ENCODE measurements at regions not wholly inside any gene's neighbourhood (a gene's known extent, or its start where the extent isn't known, plus 50 kb on each side); places are given as distances from the start of the nearest gene placed in this dataset.
"Not testable (repeated sequence)": the region's sequence is repeated elsewhere in the genome, so short reads cannot be mapped to it uniquely, and the experiment has no call there.

- ATAC-seq: no peak
- intact Hi-C loops (cut with DNase I, micrococcal nuclease): no loop called here
Measured at GRCh38 chr4:118410138-118410537, 57.3 kb upstream of the PRSS12 start.

GRCh38 chr4:118417325-118417724 is 64.5 kb upstream of the PRSS12 start:
- intact Hi-C loops (cut with DNase I, micrococcal nuclease): no loop called here
- DNase-seq (no peak), ATAC-seq (no peak)

More at GRCh38 chr4:118410138-118410537, 57.3 kb upstream of the PRSS12 start:
- DNase-seq: no peak

- intact Hi-C loops (cut with DNase I, micrococcal nuclease); DNase-seq; ATAC-seq: not testable (repeated sequence)
Measured at GRCh38 chr4:118417800-118418199, 65.0 kb upstream of the PRSS12 start.

GRCh38 chr4:118418396-118418795 is 65.6 kb upstream of the PRSS12 start:
- DNase-seq; ATAC-seq; intact Hi-C loops (cut with DNase I, micrococcal nuclease): not testable (repeated sequence)

GRCh38 chr4:118419626-118420025 is 66.8 kb upstream of the PRSS12 start:
- ATAC-seq: not testable (repeated sequence)

GRCh38 chr4:118424062-118424461 is 71.3 kb upstream of the PRSS12 start:
- intact Hi-C loops (cut with DNase I, micrococcal nuclease); ATAC-seq: not testable (repeated sequence)
- DNase-seq: peak; percentile 28 to 49

More at GRCh38 chr4:118419626-118420025, 66.8 kb upstream of the PRSS12 start:
- intact Hi-C loops (cut with DNase I, micrococcal nuclease); DNase-seq: not testable (repeated sequence)

- ATAC-seq; intact Hi-C loops (cut with DNase I, micrococcal nuclease); DNase-seq: not testable (repeated sequence)
Measured at GRCh38 chr4:118428881-118429280, 76.1 kb upstream of the PRSS12 start.

GRCh38 chr4:118432359-118432758 is 79.6 kb upstream of the PRSS12 start:
- intact Hi-C loops (cut with DNase I, micrococcal nuclease); ATAC-seq; DNase-seq: not testable (repeated sequence)

- ATAC-seq; DNase-seq; intact Hi-C loops (cut with DNase I, micrococcal nuclease): not testable (repeated sequence)
Measured at GRCh38 chr4:118433612-118434375, 81.0 kb upstream of the PRSS12 start.

- intact Hi-C loops (cut with DNase I, micrococcal nuclease); ATAC-seq; DNase-seq: not testable (repeated sequence)
Measured at GRCh38 chr4:118435415-118435814, 82.6 kb upstream of the PRSS12 start.

- DNase-seq; ATAC-seq; intact Hi-C loops (cut with DNase I, micrococcal nuclease): not testable (repeated sequence)
Measured at GRCh38 chr4:118442115-118442837, 89.5 kb upstream of the PRSS12 start.

GRCh38 chr4:118447397-118447796 is 94.6 kb upstream of the PRSS12 start:
- ATAC-seq; DNase-seq; intact Hi-C loops (cut with DNase I, micrococcal nuclease): not testable (repeated sequence)

- ATAC-seq; intact Hi-C loops (cut with DNase I, micrococcal nuclease); DNase-seq: not testable (repeated sequence)
Measured at GRCh38 chr4:118454857-118455256, 102.1 kb upstream of the PRSS12 start.

GRCh38 chr4:118461435-118461834 is 108.6 kb upstream of the PRSS12 start:
- DNase-seq; intact Hi-C loops (cut with DNase I, micrococcal nuclease); ATAC-seq: not testable (repeated sequence)

- intact Hi-C loops (cut with DNase I, micrococcal nuclease); ATAC-seq; DNase-seq: not testable (repeated sequence)
Measured at GRCh38 chr4:118465831-118466230, 113.0 kb upstream of the PRSS12 start.

- ATAC-seq; DNase-seq; intact Hi-C loops (cut with DNase I, micrococcal nuclease): not testable (repeated sequence)
Measured at GRCh38 chr4:118474001-118474626, 121.3 kb upstream of the PRSS12 start.

- DNase-seq; ATAC-seq; intact Hi-C loops (cut with DNase I, micrococcal nuclease): not testable (repeated sequence)
Measured at GRCh38 chr4:118474771-118475170, 122.0 kb upstream of the PRSS12 start.

- intact Hi-C loops (cut with DNase I, micrococcal nuclease); DNase-seq; ATAC-seq: not testable (repeated sequence)
Measured at GRCh38 chr4:118475901-118476300, 123.1 kb upstream of the PRSS12 start.

- intact Hi-C loops (cut with DNase I, micrococcal nuclease); DNase-seq; ATAC-seq: not testable (repeated sequence)
Measured at GRCh38 chr4:118477826-118478225, 125.0 kb upstream of the PRSS12 start.
